ENCODE measurements at regions not wholly inside any gene's neighbourhood (a gene's known extent, or its start where the extent isn't known, plus 50 kb on each side); places are given as distances from the start of the nearest gene placed in this dataset.

- no peak for DNase-seq (ENCODE audit: low read depth, low spot score)
- H3K4me3 ChIP-seq (ENCODE audit: low read depth, low read length): no peak overlapping the region
- ChIA-PET POLR2A (no interaction called here), CTCF (no interaction called here)
- TF ChIP-seq, protein P1, sequence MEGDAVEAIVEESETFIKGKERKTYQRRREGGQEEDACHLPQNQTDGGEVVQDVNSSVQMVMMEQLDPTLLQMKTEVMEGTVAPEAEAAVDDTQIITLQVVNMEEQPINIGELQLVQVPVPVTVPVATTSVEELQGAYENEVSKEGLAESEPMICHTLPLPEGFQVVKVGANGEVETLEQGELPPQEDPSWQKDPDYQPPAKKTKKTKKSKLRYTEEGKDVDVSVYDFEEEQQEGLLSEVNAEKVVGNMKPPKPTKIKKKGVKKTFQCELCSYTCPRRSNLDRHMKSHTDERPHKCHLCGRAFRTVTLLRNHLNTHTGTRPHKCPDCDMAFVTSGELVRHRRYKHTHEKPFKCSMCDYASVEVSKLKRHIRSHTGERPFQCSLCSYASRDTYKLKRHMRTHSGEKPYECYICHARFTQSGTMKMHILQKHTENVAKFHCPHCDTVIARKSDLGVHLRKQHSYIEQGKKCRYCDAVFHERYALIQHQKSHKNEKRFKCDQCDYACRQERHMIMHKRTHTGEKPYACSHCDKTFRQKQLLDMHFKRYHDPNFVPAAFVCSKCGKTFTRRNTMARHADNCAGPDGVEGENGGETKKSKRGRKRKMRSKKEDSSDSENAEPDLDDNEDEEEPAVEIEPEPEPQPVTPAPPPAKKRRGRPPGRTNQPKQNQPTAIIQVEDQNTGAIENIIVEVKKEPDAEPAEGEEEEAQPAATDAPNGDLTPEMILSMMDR (IDR thresholded peaks at IDR 0.05; ENCODE audit: low read depth, low read length): no peak
- H3K9me3 ChIP-seq (ENCODE audit: control insufficient read depth, insufficient read depth, low read length): peaks cover 31% of the 10 kb centered on the region
- H3K27ac ChIP-seq (ENCODE audit: low read depth, low read length): no peak overlapping the region
- H3K27me3 ChIP-seq (ENCODE audit: control insufficient read depth, insufficient read depth, low read length): no peaks in the 10 kb centered on the region
These were observed 657.3 kb downstream of the BCL11B start for GRCh38 chr14:98614741-98615140.

GRCh38 chr14:98622208-98623051, 649.6 kb downstream of the BCL11B start:
- Histone ChIP-seq H3K4me3 (ENCODE audit: low read depth, low read length) (no peak overlapping the region), H3K27ac (ENCODE audit: low read depth, low read length) (no peak overlapping the region), H3K9me3 (ENCODE audit: control insufficient read depth, insufficient read depth, low read length) (peaks cover 11% of the 10 kb centered on the region; the same call in 1 of the 2 replicates), H3K27me3 (ENCODE audit: control insufficient read depth, insufficient read depth, low read length) (no peaks in the 10 kb centered on the region)
- TF ChIP-seq, protein P1 (IDR thresholded peaks at IDR 0.05; ENCODE audit: low read depth, low read length): no peak
- ChIA-PET CTCF (no interaction called here), POLR2A (no interaction called here)
- no peak for DNase-seq (ENCODE audit: low read depth, low spot score)

DNA sequence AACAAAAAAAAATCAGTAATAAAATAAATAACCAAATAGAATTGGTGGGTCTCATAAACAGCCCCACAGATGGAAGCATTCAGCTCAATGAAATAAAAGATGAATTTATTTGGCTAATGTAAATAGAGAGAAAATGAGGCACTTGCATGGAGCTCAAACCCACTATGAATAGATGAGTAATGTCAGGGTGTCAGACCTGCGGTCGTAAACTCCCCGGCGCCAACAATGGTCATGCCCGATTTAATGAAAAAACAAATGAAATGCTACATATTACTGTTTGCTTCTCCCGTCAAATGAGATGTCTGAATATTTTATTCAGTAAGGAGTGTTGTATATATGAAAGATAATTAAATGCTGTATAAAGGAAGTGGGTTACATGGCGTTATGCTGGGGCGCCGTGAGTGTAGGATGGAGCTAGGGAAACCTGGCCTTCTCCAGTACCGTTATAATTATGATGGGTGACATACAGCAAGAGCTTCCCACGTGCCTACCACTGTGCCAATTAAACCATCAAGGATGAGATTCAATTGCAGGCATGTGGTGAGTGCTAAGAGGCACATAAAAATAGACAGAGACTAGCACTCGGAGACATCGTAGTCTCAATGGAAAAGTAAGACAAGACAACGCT, 648.1 kb downstream of the BCL11B start:
- CTCF ChIA-PET: no interaction called here
- TF ChIP-seq, protein P1 (IDR thresholded peaks at IDR 0.05; ENCODE audit: low read depth, low read length): no peak
- peaks cover 20% of the 10 kb centered on the region; the same call in 1 of the 2 replicates for H3K9me3 ChIP-seq (ENCODE audit: control insufficient read depth, insufficient read depth, low read length)
- no peak for DNase-seq (ENCODE audit: low read depth, low spot score)
- H3K27me3 ChIP-seq (ENCODE audit: control insufficient read depth, insufficient read depth, low read length): no peaks in the 10 kb centered on the region
- no peak overlapping the region for H3K27ac ChIP-seq (ENCODE audit: low read depth, low read length)
- POLR2A ChIA-PET: no interaction called here
- no peak overlapping the region for H3K4me3 ChIP-seq (ENCODE audit: low read depth, low read length)

DNA sequence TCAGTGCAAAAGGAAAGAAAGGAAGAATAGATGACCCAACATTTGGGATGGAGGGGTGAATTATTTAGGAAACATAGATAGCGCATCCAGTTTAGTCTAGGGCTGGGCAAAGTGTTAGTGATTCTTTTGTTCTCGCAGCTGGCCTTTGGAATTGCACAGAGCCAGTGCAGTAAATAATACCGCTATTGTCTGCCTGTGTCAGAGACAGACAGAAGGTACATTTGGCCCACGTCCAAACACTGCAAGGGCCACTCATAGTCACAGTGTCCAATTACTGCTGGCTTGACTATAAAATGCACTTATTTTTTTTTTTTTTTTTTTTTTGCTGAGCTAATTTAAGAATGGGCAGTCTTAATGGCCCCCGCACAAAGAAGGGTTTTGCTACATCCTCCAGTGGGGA, 638.6 kb downstream of the BCL11B start:
- ChIA-PET POLR2A (no interaction called here), CTCF (no interaction called here)

More for the DNA sequence above, 638.6 kb downstream of the BCL11B start:
- Histone ChIP-seq H3K4me3 (ENCODE audit: low read depth, low read length) (no peak overlapping the region), H3K27ac (ENCODE audit: low read depth, low read length) (no peak overlapping the region), H3K9me3 (ENCODE audit: control insufficient read depth, insufficient read depth, low read length) (peaks cover 44% of the 10 kb centered on the region; the same call in 1 of the 2 replicates), H3K27me3 (ENCODE audit: control insufficient read depth, insufficient read depth, low read length) (no peaks in the 10 kb centered on the region)
- DNase-seq (ENCODE audit: low read depth, low spot score): no peak
- TF ChIP-seq, protein P1 (IDR thresholded peaks at IDR 0.05; ENCODE audit: low read depth, low read length): no peak

Measured in AG04450 (cell line).